ENCODE measurements at regions not wholly inside any gene's neighbourhood (a gene's known extent, or its start where the extent isn't known, plus 50 kb on each side); places are given as distances from the start of the nearest gene placed in this dataset.

- DNase-seq: no peak
Observed at GRCh38 chr2:65545837-65546805, 113.7 kb upstream of the SPRED2 start.

DNA sequence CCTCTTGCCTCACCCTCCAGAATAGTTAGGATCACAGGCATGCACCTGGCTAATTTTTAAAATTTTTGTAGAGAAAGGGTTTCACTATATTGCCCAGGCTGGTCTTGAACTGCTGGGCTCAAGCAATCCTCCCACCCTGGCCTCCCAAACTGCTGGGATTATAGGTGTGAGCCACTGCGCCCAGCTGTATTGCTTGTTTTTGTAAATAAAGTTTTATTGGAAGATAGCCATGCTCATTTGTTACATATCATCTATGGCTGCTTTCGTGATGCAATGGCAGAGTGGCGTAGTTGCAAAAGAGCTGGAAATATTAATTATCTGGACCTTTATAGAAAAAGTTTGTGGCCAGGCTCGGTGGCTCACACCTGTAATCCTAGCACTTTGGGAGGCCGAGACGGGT, 109.4 kb upstream of the SPRED2 start:
- DNase-seq: no peak

DNA sequence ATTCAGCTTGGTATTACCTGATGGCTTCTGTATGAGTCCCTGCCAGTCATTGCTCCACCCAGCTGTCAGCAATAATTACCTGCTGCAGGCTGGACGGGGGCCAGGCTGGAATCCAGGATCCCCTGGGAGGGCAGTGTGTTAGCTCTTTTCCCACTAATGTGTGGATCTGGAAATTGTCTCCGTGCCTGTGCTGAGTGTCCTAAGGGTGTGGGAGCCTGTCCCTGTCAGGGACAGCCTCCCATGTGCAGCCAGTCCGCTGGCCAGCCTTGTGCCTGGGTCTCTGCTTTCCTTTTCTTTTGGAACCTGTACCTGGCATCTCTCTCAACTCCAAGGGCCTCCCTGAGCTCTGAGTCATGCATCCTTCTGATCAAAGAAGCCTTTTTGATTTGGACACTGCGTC, 107.2 kb upstream of the SPRED2 start:
- no peak for DNase-seq

DNA sequence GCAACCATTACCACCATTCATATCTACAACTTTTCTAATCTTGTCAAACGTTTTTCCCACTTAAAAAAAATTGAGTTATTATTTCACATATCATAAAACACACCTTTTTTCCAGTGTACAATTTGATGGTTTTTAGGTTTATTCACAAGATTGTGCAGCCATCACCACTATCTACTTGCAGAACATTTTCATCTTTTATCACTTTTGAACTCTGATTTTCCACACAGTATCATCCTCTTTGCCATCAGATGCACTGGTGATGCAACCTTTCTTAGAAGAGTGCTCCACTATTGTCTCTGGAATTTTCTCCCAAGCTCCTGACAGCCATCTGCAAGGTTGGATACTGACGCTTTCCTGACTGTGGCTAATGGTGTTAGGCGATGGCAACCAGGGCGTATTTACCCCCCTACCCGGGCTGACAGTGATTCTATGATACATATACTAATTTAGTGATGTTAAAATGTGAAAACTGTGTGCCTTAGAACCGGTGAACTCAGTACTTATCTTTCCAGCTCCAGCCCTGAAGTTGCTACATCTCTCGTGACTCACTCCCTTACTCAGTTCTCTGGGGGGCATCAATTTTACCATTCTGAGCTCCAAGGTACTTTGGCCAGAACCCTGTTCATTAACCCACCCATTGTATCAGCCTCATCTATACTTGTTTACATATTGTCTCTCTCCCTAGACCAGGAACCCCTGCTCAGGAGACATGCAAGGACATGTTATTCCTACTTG, 105.4 kb upstream of the SPRED2 start:
- no peak for DNase-seq

GRCh38 chr2:65536596-65536995, 104.2 kb upstream of the SPRED2 start:
- DNase-seq: no peak

- no peak for DNase-seq
Observed at GRCh38 chr2:65532937-65533336, 100.5 kb upstream of the SPRED2 start.

DNA sequence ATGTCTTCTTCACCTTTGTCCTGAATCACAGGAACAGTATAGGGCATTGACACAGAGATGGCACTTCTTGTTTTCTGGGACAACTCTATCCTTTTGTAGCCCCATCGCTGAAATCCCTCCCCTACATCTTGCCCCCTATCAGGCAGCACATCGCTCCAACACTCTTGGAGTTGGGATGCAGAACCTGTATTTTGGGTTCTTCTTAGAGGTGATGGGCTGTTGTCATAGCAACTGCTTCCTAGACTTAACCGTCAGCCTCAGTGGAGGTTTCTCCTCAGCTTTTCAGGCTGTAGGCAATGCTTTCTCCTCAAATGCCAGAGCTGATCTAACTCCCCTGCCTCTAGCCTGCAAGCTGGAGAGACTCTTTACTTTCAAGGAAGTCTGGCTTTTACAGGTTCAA, 99.9 kb upstream of the SPRED2 start:
- DNase-seq: no peak

DNA sequence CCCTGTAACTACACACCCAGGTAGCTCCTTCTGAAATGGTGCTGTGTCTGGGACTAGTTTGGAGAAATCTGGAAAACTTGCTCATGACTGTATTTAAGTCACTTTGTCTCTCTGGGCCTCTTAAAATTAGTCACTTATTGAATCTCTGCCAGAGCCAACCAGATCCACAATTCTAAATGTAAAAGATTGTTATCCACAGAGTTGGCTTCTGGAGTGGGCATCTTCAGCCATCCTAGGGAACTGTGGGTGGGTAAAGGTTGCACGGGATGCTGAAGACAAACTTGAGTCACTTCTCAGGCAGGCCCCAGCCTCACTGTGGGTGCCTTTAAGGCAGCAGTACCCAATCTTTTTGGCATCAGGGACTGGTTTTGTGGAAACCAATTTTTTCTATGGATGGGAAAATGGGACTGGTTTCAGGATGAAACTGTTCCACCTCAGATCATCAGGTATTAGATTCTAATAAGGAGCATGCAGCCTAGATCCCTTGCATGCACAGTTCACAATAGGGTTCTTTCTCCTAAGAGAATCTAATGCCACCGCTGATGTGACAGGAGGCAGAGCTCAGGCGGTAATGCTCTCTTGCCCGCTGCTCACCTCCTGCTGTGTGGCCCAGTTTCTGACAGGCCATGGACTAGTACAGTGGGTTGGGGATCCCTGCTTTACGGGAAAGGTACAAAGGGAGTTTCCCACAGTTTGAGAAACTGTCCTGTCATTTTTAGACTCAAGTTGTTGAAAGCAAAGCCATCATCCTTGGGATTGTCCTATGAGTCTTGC, 98.3 kb upstream of the SPRED2 start:
- DNase-seq: no peak

- no peak for DNase-seq
Observed at GRCh38 chr2:65529419-65529818, 97.0 kb upstream of the SPRED2 start.

DNA sequence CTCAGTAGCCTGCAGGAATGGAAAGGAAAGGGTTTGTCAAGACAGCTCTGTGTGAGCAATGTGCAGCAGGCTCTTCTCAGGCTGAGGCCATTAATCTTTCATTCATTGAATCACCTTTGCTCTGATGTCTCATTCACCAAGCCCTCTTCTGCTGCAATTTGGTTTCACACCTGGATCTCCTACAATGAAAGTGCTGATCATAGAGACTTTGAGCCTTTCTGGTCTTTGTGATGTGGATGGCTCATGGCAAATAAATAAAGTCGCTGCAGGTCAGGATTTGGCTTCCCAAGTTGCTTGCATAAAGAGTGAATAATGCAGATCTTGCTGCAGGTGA, 95.8 kb upstream of the SPRED2 start:
- no peak for DNase-seq

- no peak for DNase-seq
Observed at GRCh38 chr2:65527451-65528240, 95.2 kb upstream of the SPRED2 start.

GRCh38 chr2:65525616-65526231, 93.3 kb upstream of the SPRED2 start:
- no peak for DNase-seq

- no peak for DNase-seq
Observed at GRCh38 chr2:65522922-65523321, 90.5 kb upstream of the SPRED2 start.

DNA sequence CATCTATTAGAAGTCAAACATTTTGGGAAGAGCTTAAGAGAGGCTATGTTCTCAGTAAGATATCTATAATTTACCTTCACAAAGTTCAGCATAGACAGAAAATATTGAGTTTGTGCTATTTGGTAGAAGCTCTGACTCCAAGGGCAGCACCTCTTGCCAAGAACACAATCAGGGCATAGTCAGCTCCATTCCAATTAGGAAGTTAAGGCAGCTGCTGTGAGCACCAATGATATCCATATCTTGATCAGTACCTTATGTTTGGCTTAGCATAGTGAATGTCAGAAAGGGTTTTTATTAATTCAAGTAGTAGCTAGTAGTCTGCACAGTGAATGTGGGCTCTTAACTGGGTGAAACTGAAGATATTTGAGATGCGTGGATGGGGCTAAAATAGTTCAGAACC, 86.4 kb upstream of the SPRED2 start:
- no peak for DNase-seq

- no peak for DNase-seq
Observed at GRCh38 chr2:65514555-65515195, 82.3 kb upstream of the SPRED2 start.

DNA sequence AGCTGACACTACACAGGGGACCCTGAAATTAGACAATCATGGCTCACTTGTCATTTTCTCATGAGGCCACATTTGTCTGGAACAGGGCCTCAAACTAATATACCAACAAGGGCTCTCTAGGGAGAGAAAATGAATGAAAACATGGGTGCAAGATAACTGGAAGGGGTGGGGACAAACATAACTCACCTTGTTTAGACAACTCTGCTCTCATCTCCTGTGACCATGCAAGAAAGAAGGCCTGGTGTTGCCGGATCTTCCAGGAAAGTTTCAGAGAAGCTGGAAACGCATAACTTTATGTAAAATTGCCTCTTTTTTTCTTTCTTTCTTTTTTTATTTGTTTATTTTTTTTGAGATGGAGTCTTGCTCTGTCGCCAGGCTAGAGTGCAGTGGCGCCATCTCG, 80.4 kb upstream of the SPRED2 start:
- no peak for DNase-seq

DNA sequence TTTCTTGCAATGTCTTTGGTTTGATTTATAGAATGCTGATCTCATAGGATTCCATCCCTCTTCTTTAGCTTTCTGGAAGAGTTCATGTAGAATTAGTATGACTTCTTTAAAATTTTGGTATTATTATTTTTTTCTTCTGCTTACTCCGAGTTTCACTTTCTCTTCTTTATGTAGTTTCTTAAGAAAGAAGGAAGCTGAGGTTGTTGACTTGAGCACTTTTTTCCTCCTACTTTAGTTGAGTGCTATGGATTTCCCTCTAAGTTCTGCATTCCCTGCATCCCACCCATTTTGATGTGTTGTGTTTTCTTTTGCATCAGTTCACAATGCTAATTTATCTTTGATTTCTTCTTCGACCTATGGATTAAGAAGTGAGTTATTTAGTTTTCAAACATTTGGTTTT, 78.9 kb upstream of the SPRED2 start:
- DNase-seq: no peak

- no peak for DNase-seq
Observed at GRCh38 chr2:65508225-65508624, 75.8 kb upstream of the SPRED2 start.

DNA sequence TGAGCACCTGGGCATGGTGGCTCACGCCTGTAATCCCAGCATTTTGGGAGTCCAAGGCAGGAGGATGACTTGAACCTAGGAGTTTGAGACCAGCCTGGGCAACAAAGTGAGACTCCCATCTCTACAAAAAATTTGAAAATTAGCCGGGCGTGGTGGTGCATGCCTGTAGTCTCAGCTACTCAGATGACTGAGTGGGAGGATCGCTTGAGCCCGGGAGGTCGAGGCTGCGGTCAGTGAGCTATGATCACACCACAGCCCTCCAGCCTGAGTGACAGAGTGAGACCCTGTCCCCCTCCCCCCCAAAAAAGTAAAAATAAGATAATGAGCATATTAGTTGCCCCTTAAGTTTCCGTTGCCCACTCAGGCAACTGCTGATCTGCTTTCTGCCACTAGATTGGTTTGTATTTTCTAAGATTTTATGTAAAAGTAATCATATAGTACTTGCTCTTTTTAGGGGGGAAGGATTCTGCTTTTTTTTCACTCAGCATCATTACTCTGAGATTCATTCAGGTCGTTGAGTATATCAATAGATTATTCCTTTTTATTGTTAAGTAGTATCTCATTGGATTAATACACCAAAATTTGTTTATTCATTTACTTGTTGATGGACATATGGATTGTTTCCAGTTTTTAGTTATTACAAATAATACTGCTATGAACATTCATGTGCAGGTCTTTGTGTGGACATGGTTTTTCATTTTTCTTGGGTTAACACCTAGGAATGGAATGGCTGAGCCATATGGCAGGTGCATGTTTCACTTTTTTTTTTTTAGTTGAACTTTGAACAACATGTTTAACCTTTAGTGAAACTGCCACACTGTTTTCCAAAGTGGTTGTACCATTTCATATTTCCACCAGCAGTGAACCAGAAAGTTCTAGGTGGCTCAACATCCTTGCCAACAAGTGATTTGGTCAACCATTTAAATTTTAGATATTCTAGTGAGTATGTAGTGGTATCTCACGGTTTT, 75.0 kb upstream of the SPRED2 start:
- DNase-seq: no peak
